ENCODE measurements at regions not wholly inside any gene's neighbourhood (a gene's known extent, or its start where the extent isn't known, plus 50 kb on each side); places are given as distances from the start of the nearest gene placed in this dataset.

- no peak for TF ChIP-seq CTCF (IDR thresholded peaks at IDR 0.05; ENCODE audit: low read depth, low read length, missing input control)
- TF ChIP-seq TAF1 (conservative IDR thresholded peaks at IDR 0.05) = no peak
- no peak for TF ChIP-seq HNF4G (IDR thresholded peaks at IDR 0.05)
- no peak for TF ChIP-seq RAD21 (IDR thresholded peaks at IDR 0.05)
- TF ChIP-seq RXRA (IDR thresholded peaks at IDR 0.05) = no peak
- TF ChIP-seq YY1 (IDR thresholded peaks at IDR 0.05) = no peak
- no peak for TF ChIP-seq GABPA (IDR thresholded peaks at IDR 0.05 in 1 of 2, conservative IDR thresholded peaks at IDR 0.05 in 1 of 2)
- TF ChIP-seq JUND (IDR thresholded peaks at IDR 0.05) = no peak
- TF ChIP-seq FOXA1 (IDR thresholded peaks at IDR 0.05) = no peak
- no peak for TF ChIP-seq SP1 (IDR thresholded peaks at IDR 0.05)
- TF ChIP-seq ATF3 (IDR thresholded peaks at IDR 0.05) = no peak
- no peak for TF ChIP-seq MAX (IDR thresholded peaks at IDR 0.05)
- no peak for TF ChIP-seq REST (IDR thresholded peaks at IDR 0.05)
- no peak for TF ChIP-seq HNF4A (conservative IDR thresholded peaks at IDR 0.05)
Observed at GRCh38 chr1:4460651-4461050, 193.8 kb upstream of the AJAP1 start.
